Right cardiac atrium (tissue), 5 donors: ENCODE measurements at regions not wholly inside any gene's neighbourhood (a gene's known extent, or its start where the extent isn't known, plus 50 kb on each side); places are given as distances from the start of the nearest gene placed in this dataset.

ENCODE experiments used
- ATAC-seq, 2 donors: fragments of 200-7000 bp; cut with Tn5 transposase; one replicate each; pipeline versions ENCODE4 v1.8.0 to v1.9.1; 2020; ENCODE audit warnings: moderate library complexity in 2 of 2, mild to moderate bottlenecking in 1 of 2
- DNase-seq, 3 donors: peaks; one replicate each; pipeline ENCODE4 v3.0.0-alpha.2; 2020
- H3K27ac ChIP-seq: one replicate; pipeline ENCODE4 v1.5.1; 2013; ENCODE audit warnings: mild to moderate bottlenecking, low read length, control low read depth, moderate library complexity
- H3K27me3 ChIP-seq: one replicate; pipeline ENCODE4 v1.6.1; 2013; ENCODE audit not compliant: control insufficient read depth, insufficient read depth
- H3K4me1 ChIP-seq: one replicate; pipeline ENCODE4 v1.6.1; 2013; ENCODE audit warnings: low read length; ENCODE audit not compliant: control insufficient read depth, insufficient read depth
- H3K4me3 ChIP-seq: one replicate; pipeline ENCODE4 v1.5.1; 2013; ENCODE audit warnings: low read length, control low read depth
- H3K9me3 ChIP-seq: one replicate; pipeline ENCODE4 v1.6.1; 2013; ENCODE audit warnings: low read length; ENCODE audit not compliant: control insufficient read depth
- WGBS: extraction: QIAGEN DNeasy Blood & Tissue Kit; methylation state at CpG from one replicate; pipeline ENCODE4 v1.1.7; 2013; 5-methylcytosine and 5-hydroxymethylcytosine counted together
- intact Hi-C, 4 donors: fragments of 100-400 bp; cut with DNase I; formaldehyde crosslinking; loops; one replicate each; pipeline versions ENCODE4 v1.11.0 to v1.14.0; 2022 to 2023
- donor health status: healthy with polysubstance abuse.
- donor health status: DM: no; HTN: yes; CAD: no.
- donor health status: DM: no; HTN: no; CAD: no.
- donor health status: DM: no; HTN: yes; CAD: no; lungs with severe emphysema.
- donor health status: DM: yes; HTN: yes; CAD: no.

GRCh38 chr6:27148404-27148795 is 99.1 kb upstream of the PRSS16 start:
- Histone ChIP-seq H3K4me3 (no peak overlapping the region), H3K27me3 (no peaks in the 10 kb centered on the region), H3K4me1 (peaks cover 4% of the 10 kb centered on the region), H3K9me3 (no peaks in the 10 kb centered on the region), H3K27ac (no peak overlapping the region)
- ATAC-seq (no peak), DNase-seq (no peak)
- intact Hi-C loops, result no loop called here
- WGBS, result 86% methylated on average over 2 of the region's 2 CpGs

DNA sequence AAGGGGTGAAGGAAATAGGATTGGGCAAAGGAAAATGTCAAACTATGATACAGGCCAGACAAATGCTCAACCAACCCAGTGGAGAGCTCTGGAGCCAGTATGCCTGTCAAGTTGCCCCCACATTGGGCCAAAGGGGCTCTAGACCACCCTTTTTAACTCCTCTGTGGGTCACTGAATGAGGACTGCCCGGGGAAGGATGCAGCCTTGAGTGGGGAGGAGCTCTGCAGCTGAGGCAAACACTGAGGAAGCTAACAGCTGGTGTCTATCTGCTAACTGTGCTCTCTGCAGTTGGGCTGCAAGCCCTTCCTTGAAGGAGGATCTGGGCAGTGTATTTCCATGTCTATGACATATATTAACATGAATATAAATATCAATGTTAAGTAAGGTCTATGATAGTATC is 98.4 kb upstream of the PRSS16 start:
- no peaks in the 10 kb centered on the region for H3K9me3 ChIP-seq
- no peaks in the 10 kb centered on the region for H3K27me3 ChIP-seq
- ATAC-seq (no peak), DNase-seq (no peak)
- H3K4me3 ChIP-seq, result no peak overlapping the region
- H3K27ac ChIP-seq, result no peak overlapping the region
- WGBS, result 39% methylated on average over 1 of the region's 1 CpG
- intact Hi-C loops, result no loop called here
- H3K4me1 ChIP-seq, result peaks cover 4% of the 10 kb centered on the region

- H3K9me3 ChIP-seq, result no peaks in the 10 kb centered on the region
- no peaks in the 10 kb centered on the region for H3K4me1 ChIP-seq
- H3K4me3 ChIP-seq, result no peak overlapping the region
- 96% methylated on average over 1 of the region's 1 CpG for WGBS
- no peak for DNase-seq
- H3K27me3 ChIP-seq, result no peaks in the 10 kb centered on the region
- no peak for ATAC-seq
- intact Hi-C loops, result no loop called here
- no peak overlapping the region for H3K27ac ChIP-seq
These were observed 92.8 kb upstream of the PRSS16 start for GRCh38 chr6:27154696-27155095.

- Histone ChIP-seq H3K9me3 (no peaks in the 10 kb centered on the region), H3K4me1 (no peaks in the 10 kb centered on the region), H3K27me3 (no peaks in the 10 kb centered on the region), H3K27ac (no peak overlapping the region), H3K4me3 (peak overlapping the region; percentile 54)
- 39% methylated on average over 15 of the region's 15 CpGs for WGBS
- intact Hi-C loops, result no loop called here
- ATAC-seq (no peak), DNase-seq (no peak)
These were observed 90.5 kb upstream of the PRSS16 start for GRCh38 chr6:27156874-27157458.

- intact Hi-C loops, result no loop called here
- ATAC-seq (peak; percentile 87 to 92), DNase-seq (peak; percentile 56 to 86 (median 82))
- H3K9me3 ChIP-seq, result no peaks in the 10 kb centered on the region
- no peaks in the 10 kb centered on the region for H3K27me3 ChIP-seq
- no peaks in the 10 kb centered on the region for H3K4me1 ChIP-seq
- peak overlapping the region; percentile 54 for H3K4me3 ChIP-seq
- 3% methylated on average over 34 of the region's 34 CpGs for WGBS
- H3K27ac ChIP-seq, result no peak overlapping the region
These were observed 89.8 kb upstream of the PRSS16 start for GRCh38 chr6:27157459-27158315.

DNA sequence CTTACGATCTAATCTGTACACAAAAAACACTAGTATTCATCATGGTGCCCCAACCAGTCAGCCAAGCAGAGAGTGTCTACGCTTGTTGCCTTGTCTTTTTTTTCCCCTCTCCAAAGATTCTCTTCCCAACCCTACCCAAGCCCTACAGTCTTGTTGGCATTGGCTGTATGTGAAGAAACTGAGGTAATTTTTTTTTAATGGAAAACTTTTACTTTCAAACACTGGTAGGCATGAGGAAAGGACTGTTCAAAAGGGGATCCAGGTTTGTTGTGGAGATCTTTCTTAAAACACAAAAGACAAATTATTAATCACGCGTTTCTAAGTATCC is 89.2 kb upstream of the PRSS16 start:
- DNase-seq, result no peak
- ATAC-seq, result no peak
- no peak overlapping the region for H3K4me3 ChIP-seq
- H3K4me1 ChIP-seq, result no peaks in the 10 kb centered on the region
- intact Hi-C loops, result no loop called here
- no peaks in the 10 kb centered on the region for H3K9me3 ChIP-seq
- H3K27me3 ChIP-seq, result no peaks in the 10 kb centered on the region
- WGBS, result 71% methylated on average over 4 of the region's 4 CpGs
- H3K27ac ChIP-seq, result no peak overlapping the region

DNA sequence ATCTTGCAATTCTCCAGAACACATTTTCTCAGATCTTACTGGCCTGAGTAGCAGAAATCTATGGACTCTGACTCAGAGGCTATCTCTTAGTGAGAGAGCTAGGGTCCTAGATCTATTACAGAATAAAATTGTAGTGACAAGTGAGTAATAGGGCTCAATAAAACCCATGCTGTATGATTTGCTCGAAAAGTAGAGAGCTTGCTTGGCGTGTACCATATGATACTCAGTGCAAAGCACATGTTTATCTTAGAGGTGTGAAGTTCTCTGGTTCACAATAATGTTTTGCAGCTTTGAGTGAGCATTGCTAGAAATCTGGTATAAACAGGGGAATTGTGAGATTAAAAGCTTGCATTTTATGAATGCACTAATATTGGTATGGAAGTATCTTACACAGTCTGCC is 87.8 kb upstream of the PRSS16 start:
- H3K4me1 ChIP-seq, result no peaks in the 10 kb centered on the region
- H3K27ac ChIP-seq, result no peak overlapping the region
- ATAC-seq (no peak), DNase-seq (no peak)
- H3K27me3 ChIP-seq, result no peaks in the 10 kb centered on the region
- no peaks in the 10 kb centered on the region for H3K9me3 ChIP-seq
- intact Hi-C loops, result no loop called here
- 85% methylated on average over 2 of the region's 2 CpGs for WGBS
- H3K4me3 ChIP-seq, result no peak overlapping the region

DNA sequence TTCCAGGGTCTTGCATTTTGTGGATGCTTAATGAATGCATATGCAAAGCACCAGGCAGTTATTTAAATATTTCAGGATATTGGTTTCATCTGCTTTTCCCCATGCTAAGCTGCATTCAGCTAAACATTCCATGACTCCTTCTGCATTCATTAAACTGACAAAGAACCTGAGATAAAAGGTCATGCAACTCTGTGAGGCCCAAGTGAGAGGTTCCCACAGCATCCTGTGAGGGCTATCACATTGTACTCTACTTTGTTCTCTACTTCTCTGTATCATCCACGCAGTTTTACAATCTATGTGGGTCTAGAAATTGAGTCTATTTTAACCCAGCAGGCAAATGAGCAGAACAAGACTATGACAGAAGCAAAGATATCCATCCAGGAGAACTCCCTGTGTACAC is 86.4 kb upstream of the PRSS16 start:
- Histone ChIP-seq H3K4me3 (no peak overlapping the region), H3K9me3 (no peaks in the 10 kb centered on the region), H3K4me1 (no peaks in the 10 kb centered on the region), H3K27ac (no peak overlapping the region), H3K27me3 (no peaks in the 10 kb centered on the region)
- intact Hi-C loops, result no loop called here
- no peak for DNase-seq
- 15% methylated on average over 1 of the region's 1 CpG for WGBS
- ATAC-seq, result no peak

GRCh38 chr6:27161603-27161945 is 85.9 kb upstream of the PRSS16 start:
- Histone ChIP-seq H3K9me3 (no peaks in the 10 kb centered on the region), H3K27ac (no peak overlapping the region), H3K4me1 (no peaks in the 10 kb centered on the region), H3K27me3 (no peaks in the 10 kb centered on the region), H3K4me3 (no peak overlapping the region)
- DNase-seq (no peak), ATAC-seq (no peak)
- intact Hi-C loops, result no loop called here
- 40% methylated on average over 4 of the region's 4 CpGs for WGBS

GRCh38 chr6:27161946-27162603 is 85.4 kb upstream of the PRSS16 start:
- Histone ChIP-seq H3K9me3 (no peaks in the 10 kb centered on the region), H3K27me3 (no peaks in the 10 kb centered on the region), H3K27ac (no peak overlapping the region), H3K4me1 (no peaks in the 10 kb centered on the region), H3K4me3 (no peak overlapping the region)
- 21% methylated on average over 9 of the region's 9 CpGs for whole genome bisulfite sequencing
- DNase-seq (peak in 1 of 3 donors; percentile 61), ATAC-seq (no peak)
- intact Hi-C loops, result no loop called here

GRCh38 chr6:27163834-27164233 is 83.7 kb upstream of the PRSS16 start:
- H3K4me1 ChIP-seq, result no peaks in the 10 kb centered on the region
- DNase-seq (no peak), ATAC-seq (no peak)
- H3K4me3 ChIP-seq, result no peak overlapping the region
- intact Hi-C loops, result no loop called here
- H3K27me3 ChIP-seq, result no peaks in the 10 kb centered on the region
- no peaks in the 10 kb centered on the region for H3K9me3 ChIP-seq
- no peak overlapping the region for H3K27ac ChIP-seq
